ENCODE measurements at regions not wholly inside any gene's neighbourhood (a gene's known extent, or its start where the extent isn't known, plus 50 kb on each side); places are given as distances from the start of the nearest gene placed in this dataset.

DNA sequence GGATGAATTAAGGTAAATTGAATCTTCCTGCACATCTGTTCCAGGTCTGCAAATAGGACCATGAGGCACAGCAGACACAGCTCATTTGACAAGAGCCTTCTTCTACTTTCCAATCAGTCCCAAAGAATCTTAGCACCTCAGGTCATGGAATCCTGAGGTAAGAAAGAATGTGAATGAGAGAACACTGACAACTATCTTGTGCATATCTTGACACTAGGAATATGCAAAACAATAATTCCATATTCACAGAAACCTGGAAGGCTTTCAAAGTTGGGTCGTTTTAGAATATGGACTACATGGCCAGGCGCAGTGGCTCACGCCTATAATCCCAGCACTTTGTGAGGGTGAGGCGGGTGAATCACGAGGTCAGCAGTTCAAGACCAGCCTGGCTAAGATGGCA is 1009.4 kb upstream of the GOT2 start:
- H3K9me3 ChIP-seq (ENCODE audit: low read depth) = no peaks in the 10 kb centered on the region
- no peaks in the 10 kb centered on the region for H3K79me2 ChIP-seq
- TF ChIP-seq, protein P1, sequence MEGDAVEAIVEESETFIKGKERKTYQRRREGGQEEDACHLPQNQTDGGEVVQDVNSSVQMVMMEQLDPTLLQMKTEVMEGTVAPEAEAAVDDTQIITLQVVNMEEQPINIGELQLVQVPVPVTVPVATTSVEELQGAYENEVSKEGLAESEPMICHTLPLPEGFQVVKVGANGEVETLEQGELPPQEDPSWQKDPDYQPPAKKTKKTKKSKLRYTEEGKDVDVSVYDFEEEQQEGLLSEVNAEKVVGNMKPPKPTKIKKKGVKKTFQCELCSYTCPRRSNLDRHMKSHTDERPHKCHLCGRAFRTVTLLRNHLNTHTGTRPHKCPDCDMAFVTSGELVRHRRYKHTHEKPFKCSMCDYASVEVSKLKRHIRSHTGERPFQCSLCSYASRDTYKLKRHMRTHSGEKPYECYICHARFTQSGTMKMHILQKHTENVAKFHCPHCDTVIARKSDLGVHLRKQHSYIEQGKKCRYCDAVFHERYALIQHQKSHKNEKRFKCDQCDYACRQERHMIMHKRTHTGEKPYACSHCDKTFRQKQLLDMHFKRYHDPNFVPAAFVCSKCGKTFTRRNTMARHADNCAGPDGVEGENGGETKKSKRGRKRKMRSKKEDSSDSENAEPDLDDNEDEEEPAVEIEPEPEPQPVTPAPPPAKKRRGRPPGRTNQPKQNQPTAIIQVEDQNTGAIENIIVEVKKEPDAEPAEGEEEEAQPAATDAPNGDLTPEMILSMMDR (IDR thresholded peaks at IDR 0.05; ENCODE audit: poor library complexity) = no peak
- TF ChIP-seq EZH2 (IDR thresholded peaks at IDR 0.05; ENCODE audit: borderline replicate concordance) = no peak
- no peak for TF ChIP-seq EZH2phosphoT487 (IDR thresholded peaks at IDR 0.05; ENCODE audit: low read depth, severe bottlenecking, unreplicated experiment)
- H3K4me2 ChIP-seq = no peak overlapping the region
- H3K27ac ChIP-seq = no peak overlapping the region
- H4K20me1 ChIP-seq (ENCODE audit: insufficient read depth, poor library complexity, severe bottlenecking) = no peaks in the 10 kb centered on the region
- no peak overlapping the region for H3K4me3 ChIP-seq
- no peaks in the 10 kb centered on the region for H3K4me1 ChIP-seq (ENCODE audit: insufficient read depth)
- no peak overlapping the region for H2AFZ ChIP-seq
- no peaks in the 10 kb centered on the region for H3K27me3 ChIP-seq
- no peak for DNase-seq (ENCODE audit: low spot score)
- no peaks in the 10 kb centered on the region for H3K36me3 ChIP-seq (replicated peaks; ENCODE audit: insufficient read depth, low read depth)
- 93% methylated on average over 5 of the region's 5 CpGs for WGBS (ENCODE audit: low lambda C conversion rate, missing lambda C conversion rate)
- no peaks in the 10 kb centered on the region for H3K9me2 ChIP-seq (replicated peaks; ENCODE audit: insufficient read depth)

DNA sequence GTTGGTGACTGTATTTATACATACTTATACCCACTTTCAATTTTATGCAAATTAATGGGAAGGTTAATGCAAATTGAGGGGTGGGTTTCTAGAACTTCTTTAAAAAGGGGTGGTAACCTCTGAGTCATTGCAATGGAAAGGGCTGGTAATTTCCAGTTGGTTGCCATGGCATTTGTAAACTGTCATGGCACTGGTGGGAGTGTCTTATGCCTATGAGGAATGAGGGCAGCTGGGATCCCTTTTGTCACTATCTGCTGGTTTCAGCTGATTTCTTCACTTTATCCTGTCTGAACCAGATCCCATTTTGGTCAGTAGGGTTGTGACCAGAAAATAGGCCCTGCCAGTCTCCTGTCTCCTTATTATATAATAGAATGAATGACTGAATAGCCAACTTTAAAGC is 1006.7 kb upstream of the GOT2 start:
- Histone ChIP-seq H3K4me2 (no peak overlapping the region), H3K27ac (no peak overlapping the region), H3K9me2 (replicated peaks; ENCODE audit: insufficient read depth) (no peaks in the 10 kb centered on the region), H3K4me3 (no peak overlapping the region), H2AFZ (no peak overlapping the region), H4K20me1 (ENCODE audit: insufficient read depth, poor library complexity, severe bottlenecking) (no peaks in the 10 kb centered on the region), H3K79me2 (no peaks in the 10 kb centered on the region), H3K36me3 (replicated peaks; ENCODE audit: insufficient read depth, low read depth) (no peaks in the 10 kb centered on the region), H3K27me3 (no peaks in the 10 kb centered on the region), H3K9me3 (ENCODE audit: low read depth) (no peaks in the 10 kb centered on the region), H3K4me1 (ENCODE audit: insufficient read depth) (no peaks in the 10 kb centered on the region)
- no peak for DNase-seq (ENCODE audit: low spot score)
- no peak for TF ChIP-seq EZH2phosphoT487 (IDR thresholded peaks at IDR 0.05; ENCODE audit: low read depth, severe bottlenecking, unreplicated experiment)
- TF ChIP-seq, protein P1 (IDR thresholded peaks at IDR 0.05; ENCODE audit: poor library complexity) = no peak
- TF ChIP-seq EZH2 (IDR thresholded peaks at IDR 0.05; ENCODE audit: borderline replicate concordance) = no peak

DNA sequence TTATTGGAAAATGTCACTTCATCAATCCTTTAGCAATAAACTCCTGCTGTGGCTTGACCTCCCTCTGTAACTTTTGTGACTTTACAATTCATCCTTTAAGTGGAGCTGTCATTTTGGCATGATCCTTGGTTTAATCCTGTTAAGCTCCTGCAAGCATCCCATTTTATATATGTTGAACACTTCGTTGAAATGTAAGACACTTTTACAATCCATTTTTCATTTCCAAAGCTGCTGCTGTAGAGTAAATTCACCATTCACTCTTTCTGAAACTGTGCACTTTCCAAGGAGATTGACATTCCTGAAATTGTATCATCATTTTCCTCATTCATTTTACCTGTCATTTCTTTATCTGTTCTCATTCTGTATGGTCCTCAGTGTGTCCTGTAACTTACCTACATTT is 1003.2 kb upstream of the GOT2 start:
- Histone ChIP-seq H3K36me3 (replicated peaks; ENCODE audit: insufficient read depth, low read depth) (no peaks in the 10 kb centered on the region), H3K9me2 (replicated peaks; ENCODE audit: insufficient read depth) (no peaks in the 10 kb centered on the region), H3K27me3 (no peaks in the 10 kb centered on the region), H3K4me3 (no peak overlapping the region), H3K4me2 (no peak overlapping the region), H4K20me1 (ENCODE audit: insufficient read depth, poor library complexity, severe bottlenecking) (no peaks in the 10 kb centered on the region), H3K4me1 (ENCODE audit: insufficient read depth) (no peaks in the 10 kb centered on the region), H3K79me2 (no peaks in the 10 kb centered on the region), H3K27ac (no peak overlapping the region), H3K9me3 (ENCODE audit: low read depth) (no peaks in the 10 kb centered on the region), H2AFZ (no peak overlapping the region)
- no peak for DNase-seq (ENCODE audit: low spot score)
- 59% methylated on average over 1 of the region's 1 CpG for WGBS (ENCODE audit: low lambda C conversion rate, missing lambda C conversion rate)
- TF ChIP-seq EZH2phosphoT487 (IDR thresholded peaks at IDR 0.05; ENCODE audit: low read depth, severe bottlenecking, unreplicated experiment) = no peak

DNA sequence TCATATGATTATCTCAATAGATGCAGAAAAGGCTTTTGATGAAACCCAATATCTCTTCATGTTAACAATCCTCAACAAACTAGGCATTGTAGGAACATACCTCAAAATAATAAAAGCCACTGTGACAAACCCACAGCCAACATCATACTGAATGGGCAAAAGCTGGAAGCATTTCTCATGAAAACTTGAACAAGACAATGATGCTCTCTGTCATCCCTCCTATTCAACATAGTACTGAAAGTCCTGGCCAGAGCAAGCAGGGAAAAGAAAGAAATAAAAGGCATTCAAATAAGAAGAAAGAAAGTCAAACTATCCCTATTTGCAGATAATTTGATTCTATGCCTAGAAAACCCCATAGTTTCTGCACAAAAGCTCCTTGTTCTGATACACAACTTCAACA is 999.2 kb upstream of the GOT2 start:
- Histone ChIP-seq H4K20me1 (ENCODE audit: insufficient read depth, poor library complexity, severe bottlenecking) (no peaks in the 10 kb centered on the region), H3K4me2 (no peak overlapping the region), H3K79me2 (no peaks in the 10 kb centered on the region), H3K36me3 (replicated peaks; ENCODE audit: insufficient read depth, low read depth) (no peaks in the 10 kb centered on the region), H3K9me2 (replicated peaks; ENCODE audit: insufficient read depth) (no peaks in the 10 kb centered on the region), H3K4me3 (no peak overlapping the region), H3K9me3 (ENCODE audit: low read depth) (no peaks in the 10 kb centered on the region), H2AFZ (no peak overlapping the region), H3K4me1 (ENCODE audit: insufficient read depth) (no peaks in the 10 kb centered on the region), H3K27ac (no peak overlapping the region), H3K27me3 (no peaks in the 10 kb centered on the region)
- no peak for TF ChIP-seq EZH2 (IDR thresholded peaks at IDR 0.05; ENCODE audit: borderline replicate concordance)
- TF ChIP-seq, protein P1 (IDR thresholded peaks at IDR 0.05; ENCODE audit: poor library complexity) = no peak
- DNase-seq (ENCODE audit: low spot score) = no peak

Data from hepatocyte (in vitro differentiated cells).